NCI-H2029 (cell line): ENCODE measurements at regions not wholly inside any gene's neighbourhood (a gene's known extent, or its start where the extent isn't known, plus 50 kb on each side); places are given as distances from the start of the nearest gene placed in this dataset.
"Not testable (repeated sequence)": the region's sequence is repeated elsewhere in the genome, so short reads cannot be mapped to it uniquely, and the experiment has no call there.

Source experiments
- DNase-seq: peaks from one replicate; lab custom pipeline; 2025; lab: John Stamatoyannopoulos, UW

GRCh38 chr6:50337532-50338122 is 287.9 kb upstream of the DEFB112 start:
- no peak for DNase-seq

- no peak for DNase-seq
Observed at GRCh38 chr6:50353603-50354002, 303.9 kb upstream of the DEFB112 start.

DNA sequence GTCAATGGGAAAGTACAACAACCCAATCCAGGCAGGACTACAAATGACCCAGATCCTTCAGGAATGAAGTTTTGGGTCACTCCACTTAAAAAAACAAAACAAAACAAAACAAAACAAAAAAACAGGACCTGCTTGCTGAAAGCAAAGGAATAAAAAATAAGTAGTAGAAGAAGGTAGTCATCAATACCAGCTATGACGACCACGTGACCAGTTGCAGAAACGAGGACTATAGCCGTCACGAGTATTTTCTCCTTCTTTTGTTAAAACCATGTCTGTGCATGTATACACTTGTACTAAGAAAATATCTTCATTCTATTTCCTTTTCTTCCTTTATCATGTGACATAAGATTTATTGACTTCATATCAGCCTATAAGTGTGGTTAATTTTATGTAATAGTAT is 308.4 kb upstream of the DEFB112 start:
- DNase-seq: no peak

DNA sequence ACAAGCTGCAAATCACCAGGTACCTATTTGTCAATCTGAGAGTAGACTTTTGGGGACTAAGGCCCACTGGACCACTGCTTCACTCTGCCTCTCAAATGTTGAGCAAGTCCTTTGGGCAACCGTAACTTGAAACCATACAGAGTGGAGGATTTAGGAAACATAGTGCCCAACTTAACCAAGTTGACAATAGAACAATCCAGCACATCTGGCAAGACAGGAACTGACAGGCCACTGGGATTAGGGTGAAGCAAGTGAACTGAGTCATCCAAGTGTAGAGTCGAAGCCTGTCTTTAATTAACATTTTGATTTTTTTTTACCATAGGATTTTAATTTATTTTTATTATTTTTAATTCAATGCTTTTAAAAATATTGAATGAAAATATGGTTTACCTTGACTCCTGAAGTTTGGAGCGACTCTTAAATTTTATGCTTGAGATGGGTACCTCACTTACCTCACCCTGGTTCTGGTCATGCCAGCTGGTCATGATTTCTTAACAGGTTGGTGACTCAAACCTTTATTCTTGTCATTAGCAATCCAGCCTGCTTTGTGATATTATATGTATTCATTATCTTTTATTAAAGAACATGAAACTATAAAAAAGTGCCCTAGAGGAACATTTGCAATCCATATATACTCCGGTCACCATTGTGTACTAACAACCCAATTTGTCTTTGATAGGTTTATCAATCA is 312.1 kb upstream of the DEFB112 start:
- no peak for DNase-seq

DNA sequence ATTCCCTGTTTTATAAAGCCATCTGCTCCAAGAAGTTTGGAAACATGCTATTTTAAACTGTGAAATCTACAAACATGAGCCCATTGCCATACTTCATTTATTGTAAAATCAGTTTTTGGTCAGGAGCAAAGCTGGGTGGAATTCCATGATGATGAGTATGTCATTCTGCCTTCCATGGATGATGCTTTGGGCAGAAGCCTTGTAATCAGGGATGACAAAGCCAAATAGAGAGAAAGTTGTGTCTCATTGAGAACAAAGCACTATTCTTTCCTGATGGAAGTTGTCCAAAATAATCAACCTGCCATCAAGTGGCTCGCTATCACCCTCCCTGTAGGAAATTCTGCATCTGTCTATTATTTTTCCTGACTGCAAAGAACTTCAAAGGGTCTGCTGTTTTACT is 313.0 kb upstream of the DEFB112 start:
- no peak for DNase-seq

- DNase-seq: no peak
Observed at GRCh38 chr6:50369996-50370395, 320.3 kb upstream of the DEFB112 start.

- no peak for DNase-seq
Observed at GRCh38 chr6:50380406-50381098, 330.8 kb upstream of the DEFB112 start.

DNA sequence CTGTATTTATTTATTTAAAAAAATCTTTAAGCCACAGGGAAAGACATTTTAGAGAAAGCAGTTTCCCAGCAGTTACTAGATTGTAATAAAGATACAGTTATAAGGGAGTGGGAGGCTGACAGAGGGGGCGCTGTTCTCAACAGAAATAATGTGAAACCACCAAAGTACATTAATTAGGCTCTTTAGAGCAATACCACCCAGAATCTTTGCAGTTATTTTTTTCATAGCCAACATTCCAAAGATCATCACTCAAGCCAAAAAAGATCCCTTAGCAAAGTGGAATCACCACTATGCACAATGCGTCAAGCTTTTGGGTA is 331.3 kb upstream of the DEFB112 start:
- DNase-seq: no peak

DNA sequence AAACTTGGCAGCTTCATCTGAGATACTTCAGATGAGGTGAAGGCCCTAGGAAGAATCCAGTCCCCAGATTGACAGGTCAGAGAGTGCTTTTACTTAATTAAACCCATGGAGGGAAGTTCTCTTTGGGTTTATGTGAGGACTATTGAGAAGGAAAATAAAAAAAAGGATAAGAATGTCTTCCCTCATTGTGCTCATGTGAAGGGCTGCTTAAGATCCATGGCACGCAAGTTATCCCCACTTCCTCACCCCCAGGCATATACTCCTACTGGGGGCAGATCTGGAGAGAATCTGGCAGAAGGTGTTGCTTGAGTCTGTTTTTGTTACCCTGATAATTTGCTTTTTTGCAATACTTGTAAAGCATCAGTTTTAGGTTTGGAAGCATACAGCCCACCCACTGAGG is 322.9 kb upstream of the TFAP2D start:
- DNase-seq: no peak

- DNase-seq: not testable (repeated sequence)
Observed at GRCh38 chr6:50394139-50394538, 319.2 kb upstream of the TFAP2D start.

DNA sequence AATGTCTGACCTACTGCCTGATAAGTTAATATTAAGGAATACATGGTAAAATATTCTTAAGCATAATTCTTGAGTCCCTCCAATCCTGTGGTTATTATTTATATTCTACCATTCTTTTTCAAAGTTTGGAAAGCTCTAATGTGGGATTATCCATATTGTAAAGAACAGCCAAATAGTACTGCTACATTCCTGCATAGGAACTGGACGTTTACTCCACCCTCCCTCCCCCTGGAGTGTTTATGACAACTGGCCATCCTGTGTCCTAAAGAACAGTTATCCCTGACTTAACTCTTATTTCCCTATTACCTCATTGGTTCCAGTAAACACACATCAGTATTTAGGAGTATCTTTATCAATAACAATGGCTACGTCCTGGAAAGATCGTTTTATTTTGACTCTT is 308.7 kb upstream of the TFAP2D start:
- no peak for DNase-seq

- no peak for DNase-seq
Observed at GRCh38 chr6:50410579-50410978, 302.7 kb upstream of the TFAP2D start.

- not testable (repeated sequence) for DNase-seq
Observed at GRCh38 chr6:50421041-50421440, 292.3 kb upstream of the TFAP2D start.

GRCh38 chr6:50427267-50427666 is 286.1 kb upstream of the TFAP2D start:
- no peak for DNase-seq

- no peak for DNase-seq
Observed at GRCh38 chr6:50437901-50438300, 275.4 kb upstream of the TFAP2D start.

DNA sequence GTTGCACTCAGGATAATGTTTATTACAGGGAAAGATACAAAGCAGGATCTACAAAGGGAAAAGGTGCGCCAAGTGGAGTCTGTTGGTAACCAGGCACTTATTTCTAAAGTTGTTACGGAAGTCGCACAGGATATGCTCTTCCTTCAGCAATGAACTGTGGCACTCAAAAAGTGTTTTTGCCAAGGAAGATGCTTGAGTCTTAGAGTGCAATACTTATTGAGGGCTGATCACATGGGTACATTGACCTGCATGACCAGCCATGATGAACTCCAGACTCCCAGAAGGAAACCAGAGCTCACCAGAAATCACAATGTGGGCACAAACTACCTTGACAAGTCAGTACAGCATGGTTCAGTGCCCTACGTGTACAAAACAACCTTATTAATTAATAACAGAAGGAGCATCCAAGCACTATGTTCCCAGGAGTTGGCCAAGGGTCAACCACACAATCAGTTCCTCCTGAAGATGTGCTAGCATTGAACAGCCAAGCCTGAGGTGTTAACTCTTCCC is 270.7 kb upstream of the TFAP2D start:
- no peak for DNase-seq

- DNase-seq: no peak
Observed at GRCh38 chr6:50443144-50443543, 270.2 kb upstream of the TFAP2D start.

GRCh38 chr6:50449128-50449527 is 264.2 kb upstream of the TFAP2D start:
- DNase-seq: no peak

DNA sequence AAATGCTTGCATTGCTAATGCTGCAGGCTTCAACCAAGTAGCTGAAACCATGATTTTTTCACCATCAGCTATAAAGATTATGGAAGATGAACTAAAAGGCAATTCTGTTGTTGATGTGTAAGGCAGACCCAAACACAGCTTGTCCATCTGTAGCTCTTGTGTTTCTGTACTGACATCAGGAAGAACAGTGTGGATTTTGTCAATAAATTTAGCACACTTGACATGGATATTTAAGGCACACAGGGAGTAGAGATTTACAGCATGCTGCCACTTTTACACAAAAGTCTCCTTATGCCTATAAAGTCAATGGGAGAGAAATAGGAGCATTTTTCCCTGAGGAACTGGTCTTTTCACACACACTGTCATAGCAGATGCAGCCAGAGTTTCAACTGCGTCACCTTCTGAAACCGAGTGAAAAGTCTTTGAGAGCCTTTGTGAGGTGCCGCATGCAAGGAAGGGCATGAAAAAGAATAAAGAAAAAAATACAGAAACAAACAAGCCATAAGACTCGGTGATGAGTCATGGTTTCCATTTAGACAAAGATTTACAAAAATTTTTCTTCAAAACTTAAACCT is 261.4 kb upstream of the TFAP2D start:
- DNase-seq: no peak

- no peak for DNase-seq
Observed at GRCh38 chr6:50455029-50455428, 258.3 kb upstream of the TFAP2D start.

- no peak for DNase-seq
Observed at GRCh38 chr6:50457351-50457750, 256.0 kb upstream of the TFAP2D start.

GRCh38 chr6:50461696-50462095 is 251.6 kb upstream of the TFAP2D start:
- DNase-seq: no peak

- DNase-seq: no peak
Observed at GRCh38 chr6:50463931-50464330, 249.4 kb upstream of the TFAP2D start.
